Sigmoid colon (tissue), 6 donors: ENCODE measurements at regions not wholly inside any gene's neighbourhood (a gene's known extent, or its start where the extent isn't known, plus 50 kb on each side); places are given as distances from the start of the nearest gene placed in this dataset.

Source experiments
- DNase-seq: peaks from one replicate; pipeline ENCODE4 v3.0.0-alpha.2; 2019
- H3K27ac ChIP-seq, 4 donors: fragments of 200-600 bp; sonication (generic); one replicate each; pipeline ENCODE4 v1.5.1; 2016 to 2019; ENCODE audit warnings: mild to moderate bottlenecking in 1 of 4
- H3K27me3 ChIP-seq, 3 donors: fragments of 200-600 bp; sonication (generic); one replicate each; pipeline ENCODE4 v1.5.1; 2019; ENCODE audit warnings: mild to moderate bottlenecking in 1 of 3
- H3K36me3 ChIP-seq, 4 donors: fragments of 200-600 bp; sonication (generic); one replicate each; pipeline ENCODE4 v1.5.1; 2016 to 2019
- H3K4me1 ChIP-seq, 4 donors: fragments of 200-600 bp; sonication (generic); one replicate each; pipeline ENCODE4 v1.5.1; 2017 to 2019
- H3K4me3 ChIP-seq, 4 donors: fragments of 200-600 bp; sonication (generic); one replicate each; pipeline ENCODE4 v1.5.1; 2017 to 2019; ENCODE audit warnings: mild to moderate bottlenecking in 2 of 4, moderate library complexity in 1 of 4
- H3K9me3 ChIP-seq, 4 donors: fragments of 200-600 bp in 3 of 4; sonication (generic) in 3 of 4; one replicate each; pipeline versions ENCODE4 v1.5.1 to v1.6.1; 2013 to 2019
- CTCF ChIP-seq, 4 experiments: fragments of 450-650 bp in 3 of 4; fragments of 200-600 bp in 1 of 4; IDR thresholded peaks; one replicate each; pipeline ENCODE4 v1.5.1; 2016 to 2019; ENCODE audit warnings: antibody characterized with exemption in 4 of 4, mild to moderate bottlenecking in 3 of 4, moderate library complexity in 2 of 4
- EP300 ChIP-seq, 4 donors: sonication (generic); formaldehyde crosslinking; IDR thresholded peaks; one replicate each; pipeline ENCODE4 v1.6.1; 2017; ENCODE audit warnings: antibody characterized with exemption in 4 of 4
- POLR2A ChIP-seq, 2 donors: fragments of 450-650 bp; IDR thresholded peaks; one replicate each; pipeline ENCODE4 v1.6.1; 2016; ENCODE audit warnings: antibody characterized with exemption in 2 of 2, mild to moderate bottlenecking in 2 of 2, moderate library complexity in 2 of 2
- POLR2AphosphoS5 ChIP-seq, 4 donors: sonication (generic); formaldehyde crosslinking; IDR thresholded peaks; one replicate each; pipeline ENCODE4 v1.6.1; 2017; ENCODE audit warnings: antibody characterized with exemption in 4 of 4
- WGBS, 2 donors: extraction: QIAGEN DNeasy Blood & Tissue Kit; methylation state at CpG; one replicate each; pipeline ENCODE4 v1.1.7; 2013; 5-methylcytosine and 5-hydroxymethylcytosine counted together
- intact Hi-C: fragments of 100-400 bp; cut with DNase I; formaldehyde crosslinking; loops from one replicate; pipeline ENCODE4 v1.15.1; 2023
- donor health status: healthy with polysubstance abuse.
- donor health status: healthy.

DNA sequence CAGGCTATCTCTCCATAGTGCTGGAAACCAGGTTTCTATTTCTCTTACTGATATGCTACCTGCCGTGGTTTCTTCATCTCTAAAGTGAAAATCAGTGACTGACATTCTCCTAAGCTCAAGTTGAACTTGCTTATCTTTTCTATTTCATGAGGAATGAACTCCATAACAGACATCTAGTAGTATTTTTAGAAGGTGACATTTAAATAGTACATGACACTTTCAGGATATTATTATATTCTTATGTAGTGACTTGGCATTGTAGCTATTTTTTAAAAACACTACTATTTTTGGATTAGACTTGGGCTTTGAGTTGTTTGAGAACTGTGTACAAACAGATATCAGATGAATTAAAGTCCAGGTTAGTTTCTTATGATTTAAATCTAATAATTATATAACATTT is 1381.8 kb downstream of the DSC3 start:
- Histone ChIP-seq H3K4me3 (no peak overlapping the region), H3K36me3 (no peaks in the 10 kb centered on the region), H3K27me3 (no peaks in the 10 kb centered on the region), H3K9me3 (no peaks in the 10 kb centered on the region), H3K4me1 (no peaks in the 10 kb centered on the region), H3K27ac (no peak overlapping the region)
- intact Hi-C loops = no loop called here
- TF ChIP-seq POLR2A (IDR thresholded peaks at IDR 0.05) = no peak
- TF ChIP-seq POLR2AphosphoS5 (IDR thresholded peaks at IDR 0.05) = no peak
- TF ChIP-seq EP300 (IDR thresholded peaks at IDR 0.05) = no peak
- no peak for DNase-seq
- WGBS, 2 donors = 85 to 86% methylated on average over 1 of the region's 1 CpG

DNA sequence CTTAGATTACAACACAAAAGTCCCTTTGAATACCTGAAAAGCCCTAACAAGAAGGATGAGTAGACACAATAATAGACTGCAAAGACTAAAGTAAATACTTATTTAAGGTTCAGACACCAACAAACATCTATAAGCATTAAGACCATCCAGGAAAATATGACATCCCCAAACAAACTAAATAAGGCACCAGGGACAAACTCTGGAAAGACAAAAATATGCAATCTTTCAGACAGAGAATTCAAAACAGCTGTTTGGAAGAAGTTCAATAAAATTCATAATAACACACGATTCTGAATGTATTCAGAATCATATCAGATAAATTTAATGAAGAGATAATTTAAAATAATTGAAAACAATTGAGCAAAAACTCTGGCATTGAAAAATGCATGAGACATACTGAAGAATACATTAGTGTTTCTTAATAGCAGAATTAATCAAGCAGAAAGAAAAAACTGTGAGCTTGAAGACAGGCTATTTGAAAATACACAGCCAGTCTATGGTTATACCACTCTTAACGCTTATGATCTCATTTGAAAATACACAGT is 1388.8 kb downstream of the DSC3 start:
- intact Hi-C loops = no loop called here
- no peak overlapping the region for H3K4me3 ChIP-seq
- no peak for DNase-seq
- H3K27me3 ChIP-seq = no peaks in the 10 kb centered on the region
- H3K36me3 ChIP-seq = no peaks in the 10 kb centered on the region
- TF ChIP-seq POLR2A (IDR thresholded peaks at IDR 0.05) (no peak), EP300 (IDR thresholded peaks at IDR 0.05) (no peak), POLR2AphosphoS5 (IDR thresholded peaks at IDR 0.05) (no peak), CTCF (IDR thresholded peaks at IDR 0.05) (no peak)
- no peak overlapping the region for H3K27ac ChIP-seq
- H3K9me3 ChIP-seq = no peaks in the 10 kb centered on the region
- H3K4me1 ChIP-seq = no peaks in the 10 kb centered on the region
- WGBS, 2 donors = 72 to 74% methylated on average over 2 of the region's 2 CpGs

GRCh38 chr18:29652797-29653196 is 1389.7 kb downstream of the DSC3 start:
- Histone ChIP-seq H3K27me3 (no peaks in the 10 kb centered on the region), H3K36me3 (no peaks in the 10 kb centered on the region), H3K4me1 (no peaks in the 10 kb centered on the region), H3K27ac (no peak overlapping the region), H3K4me3 (no peak overlapping the region), H3K9me3 (no peaks in the 10 kb centered on the region)
- TF ChIP-seq POLR2A (IDR thresholded peaks at IDR 0.05) = no peak
- TF ChIP-seq CTCF (IDR thresholded peaks at IDR 0.05) = no peak
- TF ChIP-seq POLR2AphosphoS5 (IDR thresholded peaks at IDR 0.05) = no peak
- TF ChIP-seq EP300 (IDR thresholded peaks at IDR 0.05) = no peak
- WGBS, 2 donors = 70 to 78% methylated on average over 2 of the region's 2 CpGs
- DNase-seq = no peak
- intact Hi-C loops = no loop called here

DNA sequence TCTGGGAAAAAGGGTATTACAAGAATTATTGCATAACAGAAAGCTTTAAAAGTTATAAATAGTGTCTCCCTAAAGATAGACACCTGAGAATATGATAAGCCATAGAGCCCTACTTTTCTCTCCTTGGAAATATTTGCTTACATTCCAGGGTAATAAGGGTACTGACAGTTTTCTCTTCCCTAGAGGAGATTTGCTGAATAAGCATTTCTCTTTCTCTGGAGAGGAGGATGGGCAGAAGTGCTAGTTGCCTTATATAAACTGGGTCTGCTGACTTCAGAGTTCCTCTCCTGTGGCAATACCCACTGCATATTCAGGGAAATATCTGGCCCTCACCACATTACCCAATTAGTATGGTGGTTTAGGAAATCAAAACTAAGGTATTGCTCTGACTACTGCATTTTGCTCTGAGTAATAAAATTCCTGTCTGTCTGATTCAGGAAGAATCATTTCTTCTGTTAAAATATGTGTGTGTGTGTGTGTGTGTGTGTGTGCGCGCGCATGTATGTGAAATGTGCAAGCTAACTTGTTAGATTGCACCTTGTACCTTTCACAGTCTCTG is 1391.3 kb downstream of the DSC3 start:
- TF ChIP-seq CTCF (IDR thresholded peaks at IDR 0.05) = no peak
- no peak for TF ChIP-seq POLR2A (IDR thresholded peaks at IDR 0.05)
- no peak for TF ChIP-seq EP300 (IDR thresholded peaks at IDR 0.05)
- no peak for TF ChIP-seq POLR2AphosphoS5 (IDR thresholded peaks at IDR 0.05)
- intact Hi-C loops = no loop called here
- no peaks in the 10 kb centered on the region for H3K27me3 ChIP-seq
- no peak overlapping the region for H3K4me3 ChIP-seq
- no peaks in the 10 kb centered on the region for H3K9me3 ChIP-seq
- WGBS, 2 donors = 89 to 97% methylated on average over 3 of the region's 3 CpGs
- no peaks in the 10 kb centered on the region for H3K4me1 ChIP-seq
- H3K36me3 ChIP-seq = no peaks in the 10 kb centered on the region
- DNase-seq = no peak
- no peak overlapping the region for H3K27ac ChIP-seq

DNA sequence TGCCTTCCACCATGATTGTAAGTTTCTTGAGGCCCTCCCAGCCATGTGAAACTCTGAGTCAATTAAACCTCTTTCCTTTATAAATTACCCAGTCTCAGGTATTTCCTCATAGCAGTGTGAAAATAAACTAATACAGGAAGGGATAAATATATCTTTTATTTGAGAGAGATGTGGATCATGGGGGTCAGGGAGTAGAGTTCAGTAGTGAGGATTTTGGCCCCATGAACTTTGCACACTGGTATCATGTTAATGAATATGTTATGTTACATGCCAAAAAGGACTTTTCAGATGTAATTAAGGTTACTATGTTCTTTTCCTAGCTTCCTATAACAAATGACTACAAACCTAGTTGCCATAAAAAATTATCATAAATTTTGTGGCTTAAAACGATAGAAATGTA is 1393.7 kb downstream of the DSC3 start:
- no peaks in the 10 kb centered on the region for H3K27me3 ChIP-seq
- H3K4me3 ChIP-seq = no peak overlapping the region
- TF ChIP-seq POLR2AphosphoS5 (IDR thresholded peaks at IDR 0.05) (no peak), EP300 (IDR thresholded peaks at IDR 0.05) (no peak), POLR2A (IDR thresholded peaks at IDR 0.05) (no peak), CTCF (IDR thresholded peaks at IDR 0.05) (no peak)
- intact Hi-C loops = no loop called here
- H3K27ac ChIP-seq = no peak overlapping the region
- H3K4me1 ChIP-seq = no peaks in the 10 kb centered on the region
- no peaks in the 10 kb centered on the region for H3K9me3 ChIP-seq
- no peaks in the 10 kb centered on the region for H3K36me3 ChIP-seq
- DNase-seq = no peak
- WGBS, 2 donors = 20 to 55% methylated on average over 1 of the region's 1 CpG
